HepG2 (cell line): ENCODE measurements at regions not wholly inside any gene's neighbourhood (a gene's known extent, or its start where the extent isn't known, plus 50 kb on each side); places are given as distances from the start of the nearest gene placed in this dataset.

Experiments
- CBX1 ChIP-seq: IDR thresholded peaks from one replicate; pipeline ENCODE4 v1.6.1; 2016; ENCODE audit warnings: antibody characterized with exemption, low read depth
- PHF5A ChIP-seq: IDR thresholded peaks from one replicate; pipeline ENCODE4 v1.6.1; 2018; ENCODE audit warnings: low read depth, missing genetic modification reagents; ENCODE audit not compliant: unreplicated experiment
- RELA ChIP-seq: sonication (generic); formaldehyde crosslinking; IDR thresholded peaks from 2 replicates; pipeline ENCODE4 v1.4.0; 2020; ENCODE audit warnings: missing genetic modification reagents
- RERE ChIP-seq: IDR thresholded peaks from 2 replicates; pipeline ENCODE4 v1.6.1; 2016; ENCODE audit warnings: low read depth, missing genetic modification reagents, missing compliant biosample characterization
- RFX3 ChIP-seq: IDR thresholded peaks from 2 replicates; pipeline ENCODE4 v1.6.1; 2016; ENCODE audit warnings: missing biosample characterization, missing genetic modification reagents
- SALL1 ChIP-seq: sonication (generic); formaldehyde crosslinking; IDR thresholded peaks from 2 replicates; pipeline ENCODE4 v1.8.0; 2022; ENCODE audit warnings: mild to moderate bottlenecking, missing genetic modification reagents
- ZHX1 ChIP-seq: sonication (generic); formaldehyde crosslinking; IDR thresholded peaks from 2 replicates; pipeline ENCODE4 v1.8.1; 2022; ENCODE audit warnings: low read depth, mild to moderate bottlenecking, missing genetic modification reagents
- ZKSCAN5 ChIP-seq: sonication (generic); formaldehyde crosslinking; IDR thresholded peaks from 2 replicates; pipeline ENCODE4 v1.5.1; 2020; ENCODE audit warnings: mild to moderate bottlenecking, missing genetic modification reagents
- ZNF234 ChIP-seq: sonication (generic); formaldehyde crosslinking; conservative IDR thresholded peaks from 2 replicates; pipeline ENCODE4 v1.5.1; 2020; ENCODE audit warnings: mild to moderate bottlenecking, missing genetic modification reagents
- ZNF639 ChIP-seq: conservative IDR thresholded peaks from 2 replicates; pipeline ENCODE4 v1.6.1; 2018; ENCODE audit warnings: missing genetic modification reagents
- ZNF670 ChIP-seq: sonication (generic); formaldehyde crosslinking; IDR thresholded peaks from 2 replicates; pipeline ENCODE4 v1.8.0; 2022; ENCODE audit warnings: mild to moderate bottlenecking, missing genetic modification reagents, borderline replicate concordance

DNA sequence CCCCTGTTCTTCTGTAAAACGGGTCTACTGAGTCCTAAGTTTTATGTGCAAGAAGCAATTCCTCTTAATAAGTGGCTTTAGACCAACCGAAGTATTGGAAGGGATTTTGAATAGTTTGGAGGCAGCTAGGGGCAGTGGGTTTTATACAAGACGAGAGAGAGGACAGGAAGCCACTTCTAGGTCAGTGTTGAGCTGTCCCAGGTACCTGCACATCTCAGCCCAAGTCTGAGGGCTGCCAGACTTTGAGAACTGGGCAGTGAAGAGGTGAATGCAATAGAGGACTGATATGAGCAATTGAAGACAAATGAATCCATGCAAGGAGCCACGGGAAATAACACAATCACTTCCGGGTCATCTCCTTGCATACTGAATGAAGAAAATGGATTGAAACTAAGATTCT, 273.5 kb downstream of the KLF6 start (continued):
- TF ChIP-seq ZNF639 (CRISPR knock-in tag) (no peak), RFX3 (CRISPR knock-in tag) (no peak), SALL1 (CRISPR knock-in tag) (no peak), ZNF670 (CRISPR knock-in tag) (no peak), RERE (CRISPR knock-in tag) (no peak), CBX1 (no peak), RELA (CRISPR knock-in tag) (no peak), ZHX1 (CRISPR knock-in tag) (no peak), ZKSCAN5 (no peak), PHF5A (CRISPR knock-in tag) (no peak), ZNF234 (CRISPR knock-in tag) (no peak)
